GM20000 (cell line): ENCODE measurements at regions not wholly inside any gene's neighbourhood (a gene's known extent, or its start where the extent isn't known, plus 50 kb on each side); places are given as distances from the start of the nearest gene placed in this dataset.

Experiments used
- DNase-seq: peaks from one replicate; pipeline ENCODE4 v3.0.0; 2012; ENCODE audit warnings: low spot score
- CTCF ChIP-seq: IDR thresholded peaks from 2 replicates; pipeline ENCODE4 v1.5.1; 2012; ENCODE audit warnings: mild to moderate bottlenecking, control low read depth; ENCODE audit errors: extremely low read depth, missing control alignments

GRCh38 chr5:135088911-135089310, 54.9 kb upstream of the PITX1 start:
- DNase-seq, result no peak
- no peak for TF ChIP-seq CTCF

DNA sequence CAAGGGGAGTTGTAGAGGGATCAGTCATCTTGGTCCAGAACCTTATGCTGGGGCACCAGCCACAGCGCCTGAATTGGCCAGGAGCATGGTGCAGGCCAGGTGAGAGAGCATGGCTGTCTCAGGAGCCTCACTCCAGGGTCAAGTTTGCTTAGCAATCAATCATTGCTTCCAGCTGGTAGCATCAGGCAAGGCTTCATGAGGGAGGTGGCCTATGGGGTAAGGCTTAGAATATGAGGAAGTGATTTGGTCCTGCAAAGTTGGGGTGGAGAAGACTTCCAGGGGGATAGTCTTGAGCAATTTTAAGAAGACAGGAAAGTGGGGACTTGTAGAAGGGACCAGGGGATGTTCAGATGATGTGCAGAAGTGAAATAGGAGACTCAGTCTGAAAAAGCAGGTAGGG, 53.9 kb upstream of the PITX1 start:
- TF ChIP-seq CTCF, result no peak
- no peak for DNase-seq

GRCh38 chr5:135085936-135086725, 52.1 kb upstream of the PITX1 start:
- no peak for DNase-seq
- no peak for TF ChIP-seq CTCF

DNA sequence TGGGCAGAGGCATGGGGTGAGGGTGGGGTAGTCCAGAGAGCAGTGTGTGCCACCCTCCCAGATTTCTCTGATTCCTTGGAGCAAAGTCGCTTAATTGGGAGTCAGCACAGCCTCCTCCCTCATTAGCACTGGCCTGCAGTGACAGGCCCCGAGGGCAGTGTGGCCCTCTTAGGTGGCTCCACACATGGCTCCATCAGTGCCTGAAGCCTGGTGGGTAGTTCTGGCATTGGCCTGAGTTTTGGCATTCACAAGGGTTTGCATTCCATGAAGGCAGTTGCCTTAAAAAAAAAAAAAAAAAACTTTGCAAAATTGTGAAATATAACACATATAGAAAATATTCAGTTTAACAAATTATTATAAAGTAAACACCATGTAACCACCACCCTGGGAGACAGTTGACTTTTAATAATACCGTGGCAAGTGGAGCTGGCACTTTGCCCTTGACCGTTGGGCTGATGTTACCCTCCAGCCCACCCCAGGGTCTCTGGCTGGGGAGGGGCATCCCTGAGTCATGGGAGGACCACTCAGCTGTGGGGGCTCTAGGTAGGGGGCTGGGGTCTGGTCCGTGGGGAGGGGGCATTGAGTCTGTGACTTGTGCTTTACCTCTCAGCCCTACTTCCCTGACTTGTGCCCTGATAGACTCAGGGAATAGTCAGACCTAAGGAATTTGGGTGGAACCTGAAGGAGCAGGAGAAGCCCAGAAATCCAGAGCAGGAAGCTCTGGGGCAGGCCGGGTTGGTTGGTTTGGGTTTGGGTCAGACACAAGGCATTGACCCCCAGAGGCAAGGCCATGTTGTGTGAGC, 51.3 kb upstream of the PITX1 start:
- no peak for TF ChIP-seq CTCF
- DNase-seq, result no peak
